HCT116 (cell line): ENCODE measurements at regions not wholly inside any gene's neighbourhood (a gene's known extent, or its start where the extent isn't known, plus 50 kb on each side); places are given as distances from the start of the nearest gene placed in this dataset.

Source experiments
- ATAC-seq: fragments of 200-7000 bp; cut with Tn5 transposase; 2 replicates; pipeline ENCODE4 v1.9.1; 2020; ENCODE audit warnings: mild to moderate bottlenecking, moderate library complexity
- BruUV-seq: library from RNA; stranded (reverse); fragments of 400-500 nt; replicated peaks from 2 replicates; lab custom pipeline; 2021; lab: Mats Ljungman, UMichigan
- CTCF ChIA-PET: fragments of 300-600 bp; sonication (Branson Sonifier 250); formaldehyde crosslinking; loops from one replicate; lab custom pipeline; 2021; ENCODE audit warnings: antibody characterized with exemption; lab: Charles Lee
- POLR2A ChIA-PET: fragments of 300-600, 350-600 bp; sonication (Branson Sonifier 250); formaldehyde crosslinking; loops from one replicate; lab custom pipeline; 2021; ENCODE audit warnings: antibody characterized with exemption; lab: Charles Lee
- RAD21 ChIA-PET, 2 experiments: fragments of 300-600 bp; sonication (Branson Sonifier 250); formaldehyde crosslinking; loops; one replicate each; lab custom pipeline; 2023; ENCODE audit warnings: low total read pairs in 2 of 2; ENCODE audit not compliant: uncharacterized antibody in 2 of 2, unreplicated experiment in 2 of 2, low non-redundant PET in 1 of 2; lab: Charles Lee
- DNase-seq: peaks from one replicate; pipeline ENCODE4 v3.0.0-alpha.2; 2010; ENCODE audit warnings: low read depth, low spot score
- H2AFZ ChIP-seq: fragments of 200-600 bp; shearing (Covaris generic), sonication (generic); 2 replicates; pipeline ENCODE4 v1.6.1; 2017; ENCODE audit warnings: low read depth, mixed run types, mixed read lengths, antibody characterized with exemption, low read length; ENCODE audit not compliant: poor library complexity, severe bottlenecking
- H3K27ac ChIP-seq: 2 replicates; pipeline ENCODE4 v1.5.1; 2012; ENCODE audit warnings: low read depth, low read length
- H3K27me3 ChIP-seq: fragments of 200-600 bp; sonication (generic); 2 replicates; pipeline ENCODE4 v1.6.1; 2016; ENCODE audit warnings: mixed run types, low read length, mixed read lengths; ENCODE audit not compliant: insufficient read depth
- H3K36me3 ChIP-seq, 2 experiments: fragments of 200-500 bp in 1 of 2; fragments of 200-600 bp in 1 of 2; sonication (Bioruptor generic) in 1 of 2; sonication (generic) in 1 of 2; 2 replicates each; pipeline versions ENCODE4 v1.5.1 to v1.6.1; 2014 to 2016; ENCODE audit warnings: low read length in 2 of 2, inconsistent platforms in 1 of 2, mixed read lengths in 1 of 2, mixed run types in 1 of 2; ENCODE audit not compliant: insufficient read depth in 2 of 2, control insufficient read depth in 1 of 2
- H3K4me1 ChIP-seq, 2 experiments: fragments of 200-600 bp in 1 of 2; sonication (generic) in 1 of 2; 2 replicates each; pipeline versions ENCODE4 v1.5.1 to v1.6.1; 2012 to 2017; ENCODE audit warnings: low read length in 2 of 2, inconsistent platforms in 1 of 2, mild to moderate bottlenecking in 1 of 2, mixed read lengths in 1 of 2, mixed run types in 1 of 2, moderate library complexity in 1 of 2; ENCODE audit not compliant: insufficient read depth in 2 of 2, control insufficient read depth in 1 of 2
- H3K4me2 ChIP-seq: fragments of 200-600 bp; sonication (generic); 2 replicates; pipeline ENCODE4 v1.6.1; 2017; ENCODE audit warnings: mixed run types, low read length, mixed read lengths
- H3K4me3 ChIP-seq, 2 experiments: fragments of 200-600 bp in 1 of 2; sonication (generic) in 1 of 2; replicated peaks in 1 of 2; 2 replicates each; pipeline ENCODE4 v1.5.1; 2011 to 2016; ENCODE audit warnings: low read length in 2 of 2, control low read depth in 1 of 2, low read depth in 1 of 2, mild to moderate bottlenecking in 1 of 2, mixed read lengths in 1 of 2, mixed run types in 1 of 2
- H3K79me2 ChIP-seq: fragments of 200-600 bp; sonication (generic); 2 replicates; pipeline ENCODE4 v1.6.1; 2017; ENCODE audit warnings: mild to moderate bottlenecking, mixed run types, low read length, moderate library complexity, mixed read lengths; ENCODE audit not compliant: insufficient read depth
- H3K9ac ChIP-seq: fragments of 200-600 bp; sonication (generic); 2 replicates; pipeline ENCODE4 v1.6.1; 2016; ENCODE audit warnings: low read length, mixed read lengths
- H3K9me2 ChIP-seq: fragments of 200-600 bp; sonication (generic), shearing (Covaris generic); 2 replicates; pipeline ENCODE4 v1.6.1; 2017; ENCODE audit warnings: mixed run types, mild to moderate bottlenecking, moderate library complexity; ENCODE audit not compliant: insufficient read depth
- H3K9me3 ChIP-seq, 2 experiments: fragments of 200-500 bp in 1 of 2; fragments of 200-600 bp in 1 of 2; sonication (Bioruptor generic) in 1 of 2; sonication (generic) in 1 of 2; 2 replicates each; pipeline ENCODE4 v1.6.1; 2014 to 2017; ENCODE audit warnings: low read length in 2 of 2, mixed read lengths in 2 of 2, inconsistent platforms in 1 of 2, low read depth in 1 of 2, mild to moderate bottlenecking in 1 of 2, mixed run types in 1 of 2, moderate library complexity in 1 of 2; ENCODE audit not compliant: control insufficient read depth in 1 of 2, insufficient read depth in 1 of 2
- H4K20me1 ChIP-seq: fragments of 200-600 bp; sonication (generic), shearing (Covaris generic); 2 replicates; pipeline ENCODE4 v1.6.1; 2017; ENCODE audit warnings: mixed run types, mild to moderate bottlenecking, moderate library complexity; ENCODE audit not compliant: insufficient read depth
- CBX3 ChIP-seq: IDR thresholded peaks from 2 replicates; pipeline ENCODE4 v1.6.1; 2012; ENCODE audit warnings: low read depth
- EGR1 ChIP-seq: IDR thresholded peaks from 2 replicates; pipeline ENCODE4 v1.6.1; 2012; ENCODE audit warnings: low read depth
- JUND ChIP-seq: IDR thresholded peaks from 2 replicates; pipeline ENCODE4 v1.6.1; 2012
- MAX ChIP-seq: IDR thresholded peaks from 2 replicates; pipeline ENCODE4 v1.6.1; 2012
- POLR2A ChIP-seq: IDR thresholded peaks from 2 replicates; pipeline ENCODE4 v1.7.0; 2011; ENCODE audit warnings: borderline replicate concordance; ENCODE audit not compliant: insufficient read depth, insufficient read length; ENCODE audit errors: extremely low read depth
- RAD21 ChIP-seq: IDR thresholded peaks from 2 replicates; pipeline ENCODE4 v1.6.1; 2012; ENCODE audit warnings: low read depth, mild to moderate bottlenecking
- YY1 ChIP-seq: IDR thresholded peaks from 2 replicates; pipeline ENCODE4 v1.6.1; 2011; ENCODE audit warnings: low read length, low read depth, moderate library complexity, mild to moderate bottlenecking; ENCODE audit not compliant: insufficient replicate concordance; ENCODE audit errors: extremely low read depth
- ZFX ChIP-seq: fragments of 450-650 bp; IDR thresholded peaks from 2 replicates; pipeline ENCODE4 v1.6.1; 2017
- ZNF274 ChIP-seq: fragments of 200-500 bp; sonication (Bioruptor generic); IDR thresholded peaks from 2 replicates; pipeline ENCODE4 v1.6.1; 2014; ENCODE audit warnings: mild to moderate bottlenecking, low read depth, low read length, inconsistent platforms
- intact Hi-C: fragments of 100-400 bp; cut with micrococcal nuclease; formaldehyde crosslinking; loops from 2 replicates; pipeline ENCODE4 v1.10.0; 2022

- intact Hi-C loops = no loop called here
- Histone ChIP-seq H3K27me3 (no peaks in the 10 kb centered on the region), H3K4me2 (no peak overlapping the region), H3K9ac (no peak overlapping the region), H3K9me2 (no peaks in the 10 kb centered on the region), H3K36me3 (no peaks in the 10 kb centered on the region), H3K9me3 (no peaks in the 10 kb centered on the region), H3K27ac (no peak overlapping the region), H2AFZ (no peak overlapping the region), H4K20me1 (no peaks in the 10 kb centered on the region), H3K4me1 (peaks cover 0 to 10% of the 10 kb centered on the region in 2 experiments; a peak in 2 of 4 replicates), H3K4me3 (no peak overlapping the region), H3K79me2 (no peaks in the 10 kb centered on the region)
- no peak for TF ChIP-seq MAX
- TF ChIP-seq CBX3 = no peak
- TF ChIP-seq ZNF274 = no peak
- TF ChIP-seq YY1 = no peak
- TF ChIP-seq JUND = no peak
- TF ChIP-seq ZFX = no peak
- no peak for TF ChIP-seq POLR2A
- TF ChIP-seq RAD21 = no peak
- no peak for DNase-seq
- ChIA-PET RAD21 (no interaction called here), POLR2A (no interaction called here), CTCF (no interaction called here)
- no peak for ATAC-seq
- no TSS peak for BruUV-seq
Observed at GRCh38 chr5:145467446-145467845, 367.7 kb downstream of the PRELID2 start.

DNA sequence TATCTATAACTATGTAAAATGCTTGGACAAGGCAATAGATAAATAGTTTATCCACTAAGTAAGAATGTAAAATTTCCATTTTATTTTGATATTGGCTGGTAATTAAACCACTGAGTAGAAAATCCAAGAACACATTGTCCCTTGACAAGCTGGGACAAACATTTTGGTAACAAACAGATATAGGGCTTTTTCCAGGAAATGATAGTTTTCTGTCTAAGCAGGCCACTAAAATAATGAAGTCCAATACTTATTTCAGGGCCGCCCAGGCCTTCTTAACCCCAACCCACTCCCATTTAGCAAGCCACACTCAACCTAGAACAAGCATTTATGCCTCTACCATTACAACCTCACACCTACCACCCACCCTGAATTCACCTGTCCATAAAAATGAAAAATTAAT lies 368.6 kb downstream of the PRELID2 start:
- Histone ChIP-seq H3K9me2 (no peaks in the 10 kb centered on the region), H3K79me2 (no peaks in the 10 kb centered on the region), H3K9ac (no peak overlapping the region), H3K4me3 (no peak overlapping the region), H2AFZ (no peak overlapping the region), H3K9me3 (no peaks in the 10 kb centered on the region), H3K27ac (no peak overlapping the region), H3K4me2 (no peak overlapping the region), H3K27me3 (no peaks in the 10 kb centered on the region), H3K4me1 (peaks cover 0 to under 1% of the 10 kb centered on the region in 2 experiments; a peak in 1 of 4 replicates), H3K36me3 (no peaks in the 10 kb centered on the region), H4K20me1 (no peaks in the 10 kb centered on the region)
- ATAC-seq = no peak
- CTCF ChIA-PET = no interaction called here
- RAD21 ChIA-PET = no interaction called here
- POLR2A ChIA-PET = no interaction called here
- TF ChIP-seq ZFX = no peak
- no peak for TF ChIP-seq EGR1
- DNase-seq = no peak
- no TSS peak for BruUV-seq
- intact Hi-C loops = no loop called here
